Aorta (tissue), 5 donors: ENCODE measurements at regions not wholly inside any gene's neighbourhood (a gene's known extent, or its start where the extent isn't known, plus 50 kb on each side); places are given as distances from the start of the nearest gene placed in this dataset.

ENCODE experiments used
- ATAC-seq: fragments of 200-7000 bp; cut with Tn5 transposase; one replicate; pipeline ENCODE4 v1.9.1; 2022; ENCODE audit warnings: moderate library complexity; ENCODE audit not compliant: low FRiP score
- DNase-seq, 2 donors: peaks; one replicate each; pipeline ENCODE4 v3.0.0-alpha.2; 2020
- H3K27ac ChIP-seq, 2 donors: one replicate each; pipeline ENCODE4 v1.5.1; 2013; ENCODE audit warnings: low read length in 2 of 2, mild to moderate bottlenecking in 2 of 2, moderate library complexity in 2 of 2, control low read depth in 1 of 2, inconsistent platforms in 1 of 2, low read depth in 1 of 2
- H3K27me3 ChIP-seq, 2 donors: one replicate each; pipeline ENCODE4 v1.6.1; 2013; ENCODE audit warnings: control low read depth in 1 of 2, low read length in 1 of 2, mild to moderate bottlenecking in 1 of 2, moderate library complexity in 1 of 2; ENCODE audit not compliant: insufficient read depth in 2 of 2, control insufficient read depth in 1 of 2
- H3K36me3 ChIP-seq, 2 donors: one replicate each; pipeline ENCODE4 v1.6.1; 2013; ENCODE audit warnings: control low read depth in 1 of 2, low read length in 1 of 2, mild to moderate bottlenecking in 1 of 2; ENCODE audit not compliant: insufficient read depth in 2 of 2, control insufficient read depth in 1 of 2
- H3K4me1 ChIP-seq, 2 donors: one replicate each; pipeline ENCODE4 v1.6.1; 2013; ENCODE audit warnings: low read length in 2 of 2, control low read depth in 1 of 2, mild to moderate bottlenecking in 1 of 2, moderate library complexity in 1 of 2; ENCODE audit not compliant: insufficient read depth in 2 of 2, control insufficient read depth in 1 of 2
- H3K4me3 ChIP-seq, 2 donors: one replicate each; pipeline ENCODE4 v1.5.1; 2013; ENCODE audit warnings: low read length in 2 of 2, control low read depth in 1 of 2, mild to moderate bottlenecking in 1 of 2
- H3K9me3 ChIP-seq: one replicate; pipeline ENCODE4 v1.6.1; 2013; ENCODE audit warnings: mild to moderate bottlenecking, low read length; ENCODE audit not compliant: control insufficient read depth
- WGBS, 2 donors: extraction: QIAGEN DNeasy Blood & Tissue Kit; methylation state at CpG; one replicate each; pipeline ENCODE4 v1.1.7; 2013; 5-methylcytosine and 5-hydroxymethylcytosine counted together
- intact Hi-C, 2 donors: fragments of 100-400 bp; cut with DNase I; formaldehyde crosslinking; loops; one replicate each; pipeline versions ENCODE4 v1.14.2 to v1.15.0; 2022
- donor health status: healthy with polysubstance abuse.
- donor health status: Bipolar disorder and iron deficiency.
- donor health status: DM: no; HTN: no; CAD: no.
- donor health status: DM: no; HTN: no; CAD: no.
- donor health status: DM: yes; HTN: yes; CAD: no.

- no peaks in the 10 kb centered on the region for H3K27me3 ChIP-seq
- ATAC-seq (no peak), DNase-seq (no peak)
- no peaks in the 10 kb centered on the region for H3K9me3 ChIP-seq
- no peaks in the 10 kb centered on the region for H3K4me1 ChIP-seq
- intact Hi-C loops, result no loop called here
- no peaks in the 10 kb centered on the region for H3K36me3 ChIP-seq
- no peak overlapping the region for H3K4me3 ChIP-seq
- no peak overlapping the region for H3K27ac ChIP-seq
Observed at GRCh38 chr3:180282386-180282785, 245.6 kb upstream of the PEX5L start.

- no peaks in the 10 kb centered on the region for H3K27me3 ChIP-seq
- no peak for ATAC-seq
- 70 to 75% methylated on average over 3 of the region's 3 CpGs for WGBS, 2 donors
Observed at GRCh38 chr3:180283251-180283650, 246.5 kb upstream of the PEX5L start.

GRCh38 chr3:180284331-180285110 lies 247.8 kb upstream of the PEX5L start:
- ATAC-seq (no peak), DNase-seq (no peak)
- Histone ChIP-seq H3K4me1 (no peaks in the 10 kb centered on the region), H3K9me3 (no peaks in the 10 kb centered on the region), H3K27me3 (no peaks in the 10 kb centered on the region), H3K27ac (no peak overlapping the region), H3K36me3 (no peaks in the 10 kb centered on the region), H3K4me3 (no peak overlapping the region)
- intact Hi-C loops, result no loop called here
- WGBS, 2 donors, result 69 to 72% methylated on average over 2 of the region's 2 CpGs

More at GRCh38 chr3:180283251-180283650, 246.5 kb upstream of the PEX5L start:
- Histone ChIP-seq H3K9me3 (no peaks in the 10 kb centered on the region), H3K27ac (no peak overlapping the region), H3K4me3 (no peak overlapping the region), H3K4me1 (no peaks in the 10 kb centered on the region), H3K36me3 (no peaks in the 10 kb centered on the region)
- intact Hi-C loops, result no loop called here
- DNase-seq, result no peak

- Histone ChIP-seq H3K36me3 (no peaks in the 10 kb centered on the region), H3K27ac (no peak overlapping the region), H3K27me3 (no peaks in the 10 kb centered on the region), H3K9me3 (no peaks in the 10 kb centered on the region), H3K4me3 (no peak overlapping the region), H3K4me1 (no peaks in the 10 kb centered on the region)
- intact Hi-C loops, result no loop called here
- ATAC-seq (no peak), DNase-seq (no peak)
Observed at GRCh38 chr3:180287703-180288102, 251.0 kb upstream of the PEX5L start.

GRCh38 chr3:180288816-180289215 lies 252.1 kb upstream of the PEX5L start:
- Histone ChIP-seq H3K27ac (no peak overlapping the region), H3K4me1 (no peaks in the 10 kb centered on the region), H3K9me3 (no peaks in the 10 kb centered on the region), H3K4me3 (no peak overlapping the region), H3K27me3 (no peaks in the 10 kb centered on the region), H3K36me3 (no peaks in the 10 kb centered on the region)
- 72 to 76% methylated on average over 2 of the region's 2 CpGs for WGBS, 2 donors
- intact Hi-C loops, result no loop called here
- ATAC-seq, result no peak
- DNase-seq, result no peak

GRCh38 chr3:180290300-180290699 lies 253.6 kb upstream of the PEX5L start:
- DNase-seq (no peak), ATAC-seq (no peak)
- Histone ChIP-seq H3K27me3 (no peaks in the 10 kb centered on the region), H3K4me3 (no peak overlapping the region), H3K27ac (no peak overlapping the region), H3K36me3 (no peaks in the 10 kb centered on the region), H3K4me1 (no peaks in the 10 kb centered on the region), H3K9me3 (no peaks in the 10 kb centered on the region)
- intact Hi-C loops, result no loop called here

GRCh38 chr3:180294282-180295027 lies 257.7 kb upstream of the PEX5L start:
- intact Hi-C loops, result no loop called here
- Histone ChIP-seq H3K4me1 (no peaks in the 10 kb centered on the region), H3K27ac (no peak overlapping the region), H3K36me3 (no peaks in the 10 kb centered on the region), H3K4me3 (no peak overlapping the region), H3K27me3 (no peaks in the 10 kb centered on the region), H3K9me3 (no peaks in the 10 kb centered on the region)
- ATAC-seq, result no peak
- WGBS, 2 donors, result 64 to 71% methylated on average over 1 of the region's 1 CpG
- no peak for DNase-seq

GRCh38 chr3:180295811-180296210 lies 259.1 kb upstream of the PEX5L start:
- Histone ChIP-seq H3K36me3 (no peaks in the 10 kb centered on the region), H3K4me1 (no peaks in the 10 kb centered on the region), H3K27me3 (no peaks in the 10 kb centered on the region), H3K27ac (no peak overlapping the region), H3K9me3 (no peaks in the 10 kb centered on the region), H3K4me3 (no peak overlapping the region)
- intact Hi-C loops, result no loop called here
- DNase-seq, result no peak
- no peak for ATAC-seq
- 49 to 62% methylated on average over 2 of the region's 2 CpGs for WGBS, 2 donors

- intact Hi-C loops, result no loop called here
- Histone ChIP-seq H3K36me3 (no peaks in the 10 kb centered on the region), H3K4me3 (no peak overlapping the region), H3K27ac (no peak overlapping the region), H3K4me1 (no peaks in the 10 kb centered on the region), H3K9me3 (no peaks in the 10 kb centered on the region), H3K27me3 (no peaks in the 10 kb centered on the region)
- ATAC-seq, result no peak
- no peak for DNase-seq
- WGBS, 2 donors, result 59 to 72% methylated on average over 5 of the region's 5 CpGs
Observed at GRCh38 chr3:180296971-180297370, 260.2 kb upstream of the PEX5L start.
